Occipital lobe (tissue), 1 donor: ENCODE measurements at regions not wholly inside any gene's neighbourhood (a gene's known extent, or its start where the extent isn't known, plus 50 kb on each side); places are given as distances from the start of the nearest gene placed in this dataset.

Experiments
- DNase-seq: peaks from one replicate; lab custom pipeline; 2025; lab: John Stamatoyannopoulos, UW

GRCh38 chr11:70863993-70864392, 388.4 kb downstream of the SHANK2 start:
- no peak for DNase-seq

- no peak for DNase-seq
Measured at GRCh38 chr11:70865356-70865755, 387.0 kb downstream of the SHANK2 start.

GRCh38 chr11:70866834-70867233, 385.5 kb downstream of the SHANK2 start:
- DNase-seq: no peak

GRCh38 chr11:70867281-70868047, 384.9 kb downstream of the SHANK2 start:
- no peak for DNase-seq

- DNase-seq: no peak
Measured at GRCh38 chr11:70868341-70868885, 384.0 kb downstream of the SHANK2 start.

GRCh38 chr11:70869054-70869453, 383.3 kb downstream of the SHANK2 start:
- no peak for DNase-seq

- no peak for DNase-seq
Measured at GRCh38 chr11:70871881-70872280, 380.5 kb downstream of the SHANK2 start.

GRCh38 chr11:70872299-70872698, 380.1 kb downstream of the SHANK2 start:
- DNase-seq: no peak

GRCh38 chr11:70872955-70873735, 379.2 kb downstream of the SHANK2 start:
- DNase-seq: no peak

GRCh38 chr11:70873736-70874412, 378.5 kb downstream of the SHANK2 start:
- DNase-seq: no peak

GRCh38 chr11:70876685-70877084, 375.7 kb downstream of the SHANK2 start:
- no peak for DNase-seq

- DNase-seq: no peak
Measured at GRCh38 chr11:70877151-70877550, 375.2 kb downstream of the SHANK2 start.

- no peak for DNase-seq
Measured at GRCh38 chr11:70878366-70878765, 374.0 kb downstream of the SHANK2 start.

GRCh38 chr11:70879601-70880285, 372.6 kb downstream of the SHANK2 start:
- no peak for DNase-seq

- no peak for DNase-seq
Measured at GRCh38 chr11:70880416-70880815, 372.0 kb downstream of the SHANK2 start.

- no peak for DNase-seq
Measured at GRCh38 chr11:70881948-70882715, 370.2 kb downstream of the SHANK2 start.

GRCh38 chr11:70882716-70883085, 369.7 kb downstream of the SHANK2 start:
- no peak for DNase-seq

GRCh38 chr11:70883323-70883940, 368.9 kb downstream of the SHANK2 start:
- DNase-seq: no peak

GRCh38 chr11:70883973-70884623, 368.3 kb downstream of the SHANK2 start:
- no peak for DNase-seq
